ENCODE measurements at regions not wholly inside any gene's neighbourhood (a gene's known extent, or its start where the extent isn't known, plus 50 kb on each side); places are given as distances from the start of the nearest gene placed in this dataset.
A peak's percentile ranks its signal among the peaks of the same experiment; 100 is the strongest.

DNA sequence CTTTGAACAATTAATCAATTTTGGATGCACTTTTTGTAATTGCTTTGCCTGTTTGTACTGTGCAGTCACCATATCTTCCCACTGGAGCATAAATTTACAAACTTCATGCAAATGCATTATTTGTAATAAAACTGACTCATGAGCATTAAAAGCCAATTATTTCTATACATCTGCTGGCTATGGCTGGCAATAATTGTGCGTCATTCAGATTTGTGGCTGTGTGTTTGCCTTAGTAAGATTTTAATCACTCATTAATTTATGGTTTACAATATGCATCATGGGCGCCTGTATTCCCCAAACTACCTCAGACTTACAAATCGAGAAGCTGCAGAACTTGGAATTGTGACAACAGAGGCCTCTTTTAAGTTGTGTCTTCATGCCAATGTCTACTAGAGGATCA is 132.4 kb upstream of the TRIB2 start:
- no peak for DNase-seq (ENCODE audit: low read depth in 3 of 3)

DNA sequence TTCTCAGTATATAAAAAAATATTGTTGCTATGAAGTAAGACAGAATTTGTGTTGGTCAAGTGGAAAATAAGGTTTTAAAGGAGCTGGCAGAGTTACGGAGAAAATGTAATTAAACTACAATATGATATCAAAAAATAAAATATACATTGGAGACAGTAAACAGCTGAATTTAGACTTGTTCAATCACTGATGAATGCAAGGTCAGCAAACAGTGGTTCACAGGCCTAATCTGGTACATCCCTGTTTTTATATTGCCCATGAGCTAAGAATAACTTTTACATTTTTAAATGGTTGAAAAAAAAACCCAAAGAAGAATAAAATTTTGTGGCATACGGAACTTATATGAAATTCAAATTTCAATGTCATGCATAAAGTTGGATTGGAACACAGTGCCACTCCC is 131.0 kb upstream of the TRIB2 start:
- no peak for DNase-seq (ENCODE audit: low read depth in 3 of 3)

DNA sequence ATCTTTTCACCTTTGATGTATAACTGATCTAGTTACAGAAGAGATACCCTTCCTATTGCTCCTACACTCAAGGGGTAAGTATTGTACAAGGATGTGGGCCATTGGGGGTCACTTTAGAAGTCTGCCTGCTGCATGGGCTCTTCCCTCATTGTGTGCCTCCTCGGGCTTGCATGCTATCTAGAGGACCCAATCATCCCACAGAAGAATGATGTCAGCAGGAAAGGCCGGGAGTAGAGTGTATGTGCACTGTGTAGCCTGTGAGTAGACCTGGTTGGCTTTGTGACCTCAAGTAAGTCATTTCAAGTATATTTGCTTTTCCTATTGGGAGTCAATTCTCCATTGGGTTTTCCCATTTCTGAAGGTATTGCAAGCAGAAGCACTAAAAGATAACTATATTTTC is 129.5 kb upstream of the TRIB2 start:
- DNase-seq (ENCODE audit: low read depth in 3 of 3), result no peak

- no peak for DNase-seq (ENCODE audit: low read depth in 3 of 3)
These were observed 128.8 kb upstream of the TRIB2 start for GRCh38 chr2:12587729-12588522.

DNA sequence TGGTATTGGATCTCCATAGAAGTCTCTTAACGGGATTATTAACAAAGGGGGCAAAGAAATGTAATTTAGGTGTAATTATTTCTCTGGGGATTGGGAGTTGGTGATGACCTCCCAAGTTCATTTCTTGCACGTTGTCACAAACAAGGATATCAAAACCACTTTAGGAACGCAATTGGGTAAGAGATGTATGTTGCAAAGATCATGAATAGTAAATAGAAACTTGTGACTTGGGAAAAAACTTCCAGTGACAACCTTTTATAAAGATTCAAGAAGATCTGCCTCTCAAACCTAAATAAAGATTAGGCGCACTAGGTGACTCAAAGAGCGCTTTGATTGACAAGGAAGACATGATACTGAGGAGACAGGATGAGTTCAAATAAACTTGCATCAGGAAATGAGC is 127.8 kb upstream of the TRIB2 start:
- no peak for DNase-seq (ENCODE audit: low read depth in 3 of 3)

- no peak for DNase-seq (ENCODE audit: low read depth in 3 of 3)
These were observed 126.9 kb upstream of the TRIB2 start for GRCh38 chr2:12589802-12590320.

DNA sequence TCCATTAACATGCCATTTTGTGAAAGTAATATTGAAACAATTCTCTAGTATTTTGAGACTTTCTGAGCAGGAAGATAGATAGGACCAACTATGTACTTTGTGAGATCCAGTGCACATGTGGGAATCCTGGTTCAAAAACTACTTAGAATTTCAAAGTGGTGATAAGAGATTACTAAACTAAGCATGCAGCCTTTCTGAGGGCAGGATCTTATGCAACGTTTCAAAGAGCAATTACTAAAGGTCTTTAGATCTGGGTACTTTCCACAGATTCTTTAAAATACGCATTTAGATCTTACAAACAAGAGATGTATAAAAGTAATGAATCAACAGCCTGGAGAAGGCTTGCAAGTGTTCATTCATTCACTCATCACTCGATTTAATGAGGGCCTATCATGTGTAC is 124.4 kb upstream of the TRIB2 start:
- no peak for DNase-seq (ENCODE audit: low read depth in 3 of 3)

DNA sequence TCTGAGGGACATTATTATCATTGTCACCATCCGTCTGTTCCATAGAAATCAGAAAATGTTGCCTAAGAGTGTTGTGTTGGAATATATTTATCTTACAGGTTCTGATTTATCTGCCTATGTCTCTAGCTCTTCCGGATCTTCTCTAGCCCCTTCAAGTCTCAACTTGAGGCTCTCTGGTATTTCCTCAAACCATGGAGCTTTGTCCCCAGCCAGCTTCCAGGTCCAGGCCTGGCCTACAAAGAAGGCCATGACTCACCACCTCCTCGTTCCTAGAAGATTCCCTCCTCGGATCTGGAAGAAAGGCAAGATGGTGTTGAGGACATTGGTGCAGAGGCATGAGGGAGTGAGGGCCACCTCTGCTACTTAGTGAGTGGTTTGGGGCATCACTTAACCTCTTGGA is 122.1 kb upstream of the TRIB2 start:
- no peak for DNase-seq (ENCODE audit: low read depth in 3 of 3)

DNA sequence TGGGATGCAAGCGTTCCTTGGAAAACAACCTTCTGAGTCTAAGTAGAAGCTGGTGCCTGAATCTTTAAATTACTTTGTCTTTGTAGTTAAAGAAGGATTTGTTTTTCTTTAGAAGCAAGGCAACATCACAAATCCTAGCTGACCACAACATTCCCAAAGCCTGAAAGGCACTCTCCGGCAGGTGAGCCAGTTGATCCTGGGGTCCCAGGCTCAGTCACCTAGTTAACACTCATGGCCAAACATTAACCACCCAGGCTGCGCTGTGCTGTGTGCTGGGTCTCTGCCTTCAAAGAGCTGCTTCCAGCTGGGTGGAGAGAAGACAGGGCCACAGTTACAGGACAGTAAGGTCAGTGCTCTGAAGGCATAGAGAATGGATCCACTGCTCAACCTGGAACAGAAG is 120.0 kb upstream of the TRIB2 start:
- DNase-seq (ENCODE audit: low read depth in 3 of 3), result no peak

DNA sequence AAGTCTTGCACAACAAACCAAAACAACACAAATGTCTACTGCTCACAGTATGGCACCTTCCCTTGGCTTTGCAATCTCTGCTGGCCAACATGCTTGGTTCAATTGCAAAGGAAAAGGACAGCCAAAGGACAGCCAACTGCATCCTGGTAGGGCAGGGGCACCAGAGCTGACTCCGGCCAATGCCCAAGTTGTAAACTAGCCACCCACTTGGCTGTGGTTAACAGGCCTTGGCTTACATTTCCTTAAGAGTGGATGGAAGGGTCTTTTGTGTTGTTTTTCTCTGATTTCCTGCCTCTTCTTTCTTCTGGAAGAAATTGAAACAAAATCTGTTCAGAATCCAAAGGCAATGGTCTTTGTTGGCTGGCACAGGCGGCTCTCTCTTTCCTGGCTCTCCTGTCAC is 119.1 kb upstream of the TRIB2 start:
- DNase-seq (ENCODE audit: low read depth in 3 of 3), result no peak

GRCh38 chr2:12602661-12603060 is 114.1 kb upstream of the TRIB2 start:
- no peak for DNase-seq (ENCODE audit: low read depth in 3 of 3)

GRCh38 chr2:12603781-12604295 is 112.9 kb upstream of the TRIB2 start:
- DNase-seq (ENCODE audit: low read depth in 3 of 3), result no peak

DNA sequence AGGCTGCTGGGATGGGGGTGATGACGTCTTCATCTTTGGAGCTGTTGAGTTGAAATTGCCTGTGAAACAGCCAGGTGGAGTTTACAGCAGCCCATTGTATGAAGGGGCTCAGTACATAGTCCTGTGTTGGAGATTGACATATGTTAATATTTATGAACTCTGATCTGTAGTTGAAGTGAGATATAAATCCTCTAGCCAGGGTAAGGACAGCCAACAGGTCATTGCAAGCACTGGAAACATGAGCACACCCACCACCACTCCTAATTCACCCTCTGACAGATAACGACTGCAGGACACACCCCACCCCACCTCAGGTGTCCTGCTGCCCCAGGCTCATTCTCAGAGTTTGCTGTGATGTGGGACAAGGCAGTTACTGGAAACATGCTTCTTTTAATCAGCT is 112.4 kb upstream of the TRIB2 start:
- DNase-seq (ENCODE audit: low read depth in 3 of 3), result no peak

DNA sequence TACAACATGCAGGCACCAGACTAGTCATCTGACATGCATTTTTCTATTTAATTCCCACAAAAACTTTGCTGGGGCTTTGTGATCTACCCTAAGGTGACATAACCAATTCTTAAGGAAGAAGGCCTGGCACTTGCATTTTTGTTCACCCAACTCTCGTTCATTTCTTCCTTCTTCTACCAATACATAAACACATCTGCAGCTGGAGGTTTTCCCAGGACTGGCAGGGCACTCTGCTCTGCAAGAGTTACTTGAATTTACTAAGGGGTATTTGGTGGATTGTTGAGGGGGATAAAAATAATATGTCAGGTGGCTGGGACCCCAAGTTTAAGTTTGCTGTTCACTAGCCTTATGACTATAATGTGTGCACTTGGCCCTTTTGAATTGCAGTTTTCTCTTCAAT is 111.4 kb upstream of the TRIB2 start:
- DNase-seq (ENCODE audit: low read depth in 3 of 3), result no peak

DNA sequence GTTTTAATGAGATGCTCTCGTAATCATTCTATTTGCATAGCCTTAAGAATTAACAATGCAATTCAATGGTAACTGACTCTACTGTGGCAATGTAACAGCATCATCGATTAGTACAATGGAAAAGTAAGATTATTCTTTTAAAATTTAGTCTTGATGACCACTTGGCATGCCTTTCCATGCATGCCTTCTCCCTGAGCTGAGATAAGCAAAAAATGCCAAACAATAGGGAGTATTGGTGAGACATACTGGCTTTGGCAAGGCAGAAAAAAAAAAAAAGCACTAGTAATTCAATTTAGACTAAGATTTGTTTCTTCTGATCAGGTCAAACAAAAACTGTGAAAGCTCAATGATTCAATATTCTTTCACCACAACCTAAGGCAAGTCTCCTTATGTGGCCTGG is 110.8 kb upstream of the TRIB2 start:
- DNase-seq (ENCODE audit: low read depth in 3 of 3), result no peak

DNA sequence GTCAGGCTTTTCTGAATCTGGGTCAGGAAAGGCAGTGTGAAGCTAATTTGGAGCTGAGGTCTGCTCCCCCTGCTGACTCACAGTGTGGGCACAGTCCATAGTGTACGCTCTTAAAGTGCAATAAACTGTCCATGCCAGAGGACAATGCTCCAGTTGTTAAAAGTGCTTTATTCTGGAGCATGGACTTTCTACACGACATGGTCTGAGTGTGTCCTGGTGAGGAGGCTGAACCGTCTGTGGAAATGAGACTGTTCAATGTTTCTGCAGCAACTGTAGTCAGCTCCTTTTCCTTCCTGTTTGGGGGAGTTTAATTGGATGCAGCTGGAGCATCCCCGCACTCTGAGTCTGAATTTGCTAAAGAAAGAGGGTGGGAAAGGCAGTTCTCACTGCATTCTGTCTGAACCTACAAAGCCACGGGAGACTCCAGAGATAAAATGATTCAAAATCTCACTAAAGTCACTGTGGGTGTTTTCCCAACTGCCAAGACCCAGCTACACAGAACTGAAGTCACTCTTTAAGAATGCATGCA is 110.2 kb upstream of the TRIB2 start:
- DNase-seq (ENCODE audit: low read depth in 3 of 3), result no peak

GRCh38 chr2:12607971-12608370 is 108.8 kb upstream of the TRIB2 start:
- peak in 1 of 3 experiments; percentile 6 for DNase-seq (ENCODE audit: low read depth in 3 of 3)

DNA sequence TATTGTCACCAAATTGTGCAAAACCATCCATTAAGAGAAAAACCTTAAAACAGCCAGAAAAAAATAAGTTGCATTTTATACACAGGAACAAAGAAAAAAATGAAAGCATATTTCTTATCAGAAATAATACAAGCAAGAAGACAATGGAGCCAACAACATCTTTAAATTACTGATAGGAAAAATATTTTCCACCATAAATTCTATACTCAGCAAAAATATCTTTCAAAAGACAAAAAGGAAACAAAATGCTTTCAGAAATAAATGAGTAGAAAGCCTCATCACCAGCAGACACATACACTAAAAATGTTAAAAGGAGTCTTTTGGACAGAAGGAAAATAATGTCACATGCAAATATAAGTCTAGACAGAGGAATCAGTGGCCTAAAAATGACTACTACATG is 106.4 kb upstream of the TRIB2 start:
- no peak for DNase-seq (ENCODE audit: low read depth in 3 of 3)

- no peak for DNase-seq (ENCODE audit: low read depth in 3 of 3)
These were observed 104.6 kb upstream of the TRIB2 start for GRCh38 chr2:12612168-12612567.

DNA sequence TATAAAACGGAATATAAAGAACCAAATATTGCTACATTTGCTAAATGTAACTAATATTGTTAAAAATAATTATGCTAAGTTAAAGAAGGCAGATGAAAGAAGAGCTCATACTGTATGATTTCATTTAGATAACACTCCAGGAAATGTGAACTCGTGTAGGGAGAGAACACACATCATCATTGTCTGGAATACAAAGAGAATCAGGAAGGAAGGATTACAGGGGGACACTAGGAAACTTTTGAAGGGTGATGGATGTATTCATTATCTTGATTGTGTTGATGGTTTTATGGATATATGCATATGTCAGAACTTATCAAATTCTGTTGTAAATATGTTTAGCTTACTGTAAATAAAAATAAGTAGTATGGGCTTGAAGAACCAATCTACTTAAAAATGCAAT is 104.1 kb upstream of the TRIB2 start:
- no peak for DNase-seq (ENCODE audit: low read depth in 3 of 3)

DNA sequence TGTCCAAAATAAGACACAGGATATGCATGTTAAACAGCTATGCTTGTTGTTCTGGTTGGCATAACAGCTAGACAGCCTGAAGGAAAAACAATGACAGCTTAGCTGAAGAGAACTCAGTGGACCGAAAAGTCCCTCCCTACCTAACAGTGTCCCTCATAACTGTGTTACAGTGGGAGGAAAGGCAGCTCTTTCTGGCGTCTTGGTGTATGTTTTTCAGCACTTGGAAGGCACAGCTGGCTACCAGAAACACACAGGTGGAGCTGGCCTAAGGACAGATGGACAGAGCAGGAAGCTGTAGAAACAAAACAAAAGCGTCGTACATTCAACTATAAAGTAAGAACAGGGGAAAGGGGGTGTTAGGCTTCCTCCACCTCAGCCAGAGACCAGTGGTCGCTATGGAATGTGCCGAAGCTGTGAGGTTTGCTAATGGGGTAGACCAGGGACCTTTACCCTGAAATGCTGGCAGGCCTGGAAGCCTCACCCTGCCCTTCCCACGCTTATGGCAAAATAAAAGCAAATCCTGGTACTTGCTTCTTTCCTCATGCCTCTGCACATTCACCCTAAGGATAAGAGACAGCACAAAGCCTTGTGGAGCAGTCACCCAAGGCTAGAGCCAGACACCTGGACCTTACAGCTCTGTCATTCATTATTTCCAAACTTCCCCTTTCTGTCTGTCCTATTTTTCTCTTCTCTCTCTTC is 103.5 kb upstream of the TRIB2 start:
- DNase-seq (ENCODE audit: low read depth in 3 of 3), result no peak

GRCh38 chr2:12615509-12615908 is 101.2 kb upstream of the TRIB2 start:
- no peak for DNase-seq (ENCODE audit: low read depth in 3 of 3)
